Gastrocnemius medialis (tissue), 4 donors: ENCODE measurements at regions not wholly inside any gene's neighbourhood (a gene's known extent, or its start where the extent isn't known, plus 50 kb on each side); places are given as distances from the start of the nearest gene placed in this dataset.

Experiments
- ATAC-seq, 2 donors: fragments of 150-250 bp; one replicate each; pipeline ENCODE4 v1.9.1; 2016
- DNase-seq, 2 donors: peaks; one replicate each; pipeline ENCODE4 v3.0.0-alpha.2; 2019
- H3K27ac ChIP-seq, 4 donors: fragments of 200-600 bp; sonication (generic); 1 replicate in 1 of 4; 2 replicates in 3 of 4; pipeline ENCODE4 v1.5.1; 2016 to 2018; ENCODE audit warnings: mild to moderate bottlenecking in 2 of 4, moderate library complexity in 1 of 4
- H3K27me3 ChIP-seq, 3 donors: fragments of 200-600 bp; sonication (generic) in 2 of 3; 1 replicate in 1 of 3; 2 replicates in 2 of 3; pipeline versions ENCODE4 v1.5.1 to v1.6.0; 2016 to 2019; ENCODE audit warnings: mild to moderate bottlenecking in 1 of 3, moderate library complexity in 1 of 3
- H3K36me3 ChIP-seq, 2 donors: fragments of 200-600 bp; sonication (generic) in 1 of 2; one replicate each; pipeline ENCODE4 v1.5.1; 2017 to 2018
- H3K4me1 ChIP-seq, 2 donors: fragments of 200-600 bp; sonication (generic) in 1 of 2; one replicate each; pipeline ENCODE4 v1.5.1; 2016 to 2017; ENCODE audit warnings: mild to moderate bottlenecking in 2 of 2
- H3K4me3 ChIP-seq, 4 donors: fragments of 200-600 bp; sonication (generic) in 3 of 4; 1 replicate in 1 of 4; 2 replicates in 3 of 4; pipeline ENCODE4 v1.5.1; 2016 to 2019; ENCODE audit warnings: mild to moderate bottlenecking in 2 of 4
- H3K9me3 ChIP-seq, 3 donors: fragments of 200-600 bp; sonication (generic) in 2 of 3; 1 replicate in 1 of 3; 2 replicates in 2 of 3; pipeline ENCODE4 v1.5.1; 2016 to 2019
- CTCF ChIP-seq, 5 experiments: fragments of 450-650 bp in 3 of 5; fragments of 200-600 bp in 2 of 5; sonication (generic) in 2 of 5; IDR thresholded peaks in 4 of 5; conservative IDR thresholded peaks in 1 of 5; 1 replicate in 4 of 5; 2 replicates in 1 of 5; pipeline ENCODE4 v1.5.1; 2016 to 2019; ENCODE audit warnings: antibody characterized with exemption in 5 of 5, mild to moderate bottlenecking in 3 of 5, moderate library complexity in 3 of 5
- POLR2A ChIP-seq, 2 donors: fragments of 450-650 bp; IDR thresholded peaks; one replicate each; pipeline ENCODE4 v1.6.1; 2017; ENCODE audit warnings: antibody characterized with exemption in 2 of 2, mild to moderate bottlenecking in 2 of 2, moderate library complexity in 2 of 2
- in situ Hi-C, 4 donors: fragments of 200-750 bp; cut with MboI; loops; one replicate each; pipeline versions ENCODE4 v1.15.0 to v1.8.0; 2017; ENCODE audit warnings: low sequenced_read_pairs in 4 of 4
- intact Hi-C: fragments of 100-400 bp; cut with DNase I; formaldehyde crosslinking; loops from one replicate; pipeline ENCODE4 v1.15.1; 2023; ENCODE audit warnings: low total_unique reads

DNA sequence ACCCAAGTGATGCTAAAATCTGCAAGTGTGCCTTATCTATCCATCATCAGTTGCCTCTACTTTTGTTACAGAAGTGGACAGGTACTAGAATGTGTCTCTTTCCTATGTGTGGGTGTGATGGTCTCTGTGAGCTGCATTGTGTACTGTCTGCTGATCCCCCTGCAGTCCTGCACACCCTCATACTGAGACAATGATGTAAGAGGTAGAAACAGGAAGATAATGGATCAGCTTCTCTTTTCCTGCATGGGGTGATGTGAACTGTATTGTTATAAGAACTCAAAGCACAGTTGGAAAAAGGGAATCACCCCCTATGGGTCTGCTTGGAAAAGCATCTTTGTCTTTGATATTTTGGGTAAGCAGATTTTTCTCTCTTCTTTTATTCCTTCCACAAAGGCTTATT is 537.6 kb upstream of the CDH2 start:
- Histone ChIP-seq H3K27ac (no peak overlapping the region), H3K4me1 (no peaks in the 10 kb centered on the region), H3K9me3 (no peaks in the 10 kb centered on the region), H3K4me3 (no peak overlapping the region), H3K36me3 (no peaks in the 10 kb centered on the region), H3K27me3 (no peaks in the 10 kb centered on the region)
- TF ChIP-seq CTCF (IDR thresholded peaks at IDR 0.05 in 4 of 5, conservative IDR thresholded peaks at IDR 0.05 in 1 of 5) (no peak), POLR2A (IDR thresholded peaks at IDR 0.05) (no peak)
- in situ Hi-C loops = no loop called here
- no peak for ATAC-seq
- DNase-seq = no peak
- intact Hi-C loops = no loop called here

- ATAC-seq (no peak), DNase-seq (no peak)
- Histone ChIP-seq H3K9me3 (no peaks in the 10 kb centered on the region), H3K27ac (no peak overlapping the region), H3K4me1 (no peaks in the 10 kb centered on the region), H3K36me3 (no peaks in the 10 kb centered on the region), H3K27me3 (no peaks in the 10 kb centered on the region), H3K4me3 (no peak overlapping the region)
- in situ Hi-C loops (no loop called here), intact Hi-C loops (no loop called here)
- TF ChIP-seq POLR2A (IDR thresholded peaks at IDR 0.05) (no peak), CTCF (IDR thresholded peaks at IDR 0.05 in 4 of 5, conservative IDR thresholded peaks at IDR 0.05 in 1 of 5) (no peak)
Observed at GRCh38 chr18:28712796-28713425, 536.0 kb upstream of the CDH2 start.

DNA sequence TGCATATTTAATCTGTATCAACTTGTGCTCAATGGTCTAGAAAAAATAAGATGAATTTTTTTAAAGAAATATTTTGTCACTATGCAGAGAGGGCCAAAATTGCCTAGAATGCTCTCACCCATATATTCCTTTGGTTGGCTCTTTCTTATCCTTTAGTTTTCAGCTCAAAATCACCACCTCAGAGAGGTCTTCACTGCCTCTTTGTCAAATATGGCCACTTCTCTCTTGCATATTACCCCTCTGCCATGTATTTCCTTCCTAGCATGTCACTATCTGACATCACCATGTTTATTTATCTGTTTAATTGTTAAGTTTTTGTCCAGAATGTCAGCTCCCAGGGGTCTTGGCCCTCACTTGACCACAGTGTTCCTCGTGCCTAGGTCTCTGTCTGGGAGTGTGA is 535.2 kb upstream of the CDH2 start:
- intact Hi-C loops = no loop called here
- no peak for TF ChIP-seq CTCF (IDR thresholded peaks at IDR 0.05 in 4 of 5, conservative IDR thresholded peaks at IDR 0.05 in 1 of 5)
- TF ChIP-seq POLR2A (IDR thresholded peaks at IDR 0.05) = no peak
- in situ Hi-C loops = no loop called here

DNA sequence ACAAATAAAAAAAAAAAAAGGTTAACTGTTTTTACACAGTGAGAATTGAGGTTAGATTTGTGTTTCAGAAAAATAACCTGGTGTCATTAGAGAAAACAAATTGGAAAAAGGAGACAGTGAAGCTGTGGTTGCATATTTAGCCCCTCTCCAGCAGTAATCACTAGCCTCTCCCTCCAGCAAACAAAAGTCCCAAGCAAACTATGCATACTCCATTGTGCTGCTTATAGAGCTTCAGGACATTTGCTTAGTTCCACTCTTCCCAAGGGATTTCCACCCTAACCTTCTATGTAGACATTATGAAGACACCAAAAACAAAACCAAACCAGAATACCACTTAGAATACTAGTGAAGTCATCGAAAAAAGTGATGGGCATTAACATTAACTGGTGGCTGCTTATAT is 534.2 kb upstream of the CDH2 start:
- no peaks in the 10 kb centered on the region for H3K4me1 ChIP-seq
- H3K4me3 ChIP-seq = no peak overlapping the region
- H3K36me3 ChIP-seq = no peaks in the 10 kb centered on the region
- no peak for DNase-seq
- TF ChIP-seq CTCF (IDR thresholded peaks at IDR 0.05 in 4 of 5, conservative IDR thresholded peaks at IDR 0.05 in 1 of 5) (no peak), POLR2A (IDR thresholded peaks at IDR 0.05) (no peak)
- intact Hi-C loops (no loop called here), in situ Hi-C loops (no loop called here)
- no peak for ATAC-seq
- no peaks in the 10 kb centered on the region for H3K27me3 ChIP-seq
- no peak overlapping the region for H3K27ac ChIP-seq
- H3K9me3 ChIP-seq = no peaks in the 10 kb centered on the region

More for the DNA sequence above, 535.2 kb upstream of the CDH2 start:
- no peak for DNase-seq
- no peak overlapping the region for H3K27ac ChIP-seq
- no peak for ATAC-seq
- H3K36me3 ChIP-seq = no peaks in the 10 kb centered on the region
- H3K4me1 ChIP-seq = no peaks in the 10 kb centered on the region
- H3K4me3 ChIP-seq = no peak overlapping the region
- no peaks in the 10 kb centered on the region for H3K9me3 ChIP-seq
- H3K27me3 ChIP-seq = no peaks in the 10 kb centered on the region

DNA sequence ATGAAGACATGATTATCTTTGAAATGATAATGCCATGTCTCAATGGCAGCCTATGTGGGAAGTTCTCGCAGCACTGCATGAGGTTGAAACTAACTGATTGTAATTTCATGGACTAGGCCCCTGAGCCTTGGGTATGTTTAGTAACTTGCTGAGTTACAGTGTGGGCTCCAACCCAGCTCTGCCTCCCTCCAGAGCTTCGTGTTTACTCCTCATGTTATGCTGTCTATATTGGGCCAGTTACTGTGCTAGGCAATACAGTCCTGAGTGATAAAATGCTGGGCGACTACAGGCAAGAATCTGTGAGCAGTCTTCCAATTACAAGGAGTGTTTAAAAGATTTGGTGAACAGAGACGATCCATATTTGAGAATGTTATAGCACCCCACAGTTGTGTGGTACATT is 530.1 kb upstream of the CDH2 start:
- H3K27ac ChIP-seq = no peak overlapping the region
- TF ChIP-seq CTCF (IDR thresholded peaks at IDR 0.05 in 4 of 5, conservative IDR thresholded peaks at IDR 0.05 in 1 of 5) (no peak), POLR2A (IDR thresholded peaks at IDR 0.05) (no peak)
- intact Hi-C loops = no loop called here
- no peak for ATAC-seq
- no peaks in the 10 kb centered on the region for H3K27me3 ChIP-seq
- H3K4me3 ChIP-seq = no peak overlapping the region
- no peaks in the 10 kb centered on the region for H3K36me3 ChIP-seq
- H3K9me3 ChIP-seq = no peaks in the 10 kb centered on the region
- in situ Hi-C loops = no loop called here
- no peaks in the 10 kb centered on the region for H3K4me1 ChIP-seq
- DNase-seq = no peak
